ENCODE measurements at regions not wholly inside any gene's neighbourhood (a gene's known extent, or its start where the extent isn't known, plus 50 kb on each side); places are given as distances from the start of the nearest gene placed in this dataset.

DNA sequence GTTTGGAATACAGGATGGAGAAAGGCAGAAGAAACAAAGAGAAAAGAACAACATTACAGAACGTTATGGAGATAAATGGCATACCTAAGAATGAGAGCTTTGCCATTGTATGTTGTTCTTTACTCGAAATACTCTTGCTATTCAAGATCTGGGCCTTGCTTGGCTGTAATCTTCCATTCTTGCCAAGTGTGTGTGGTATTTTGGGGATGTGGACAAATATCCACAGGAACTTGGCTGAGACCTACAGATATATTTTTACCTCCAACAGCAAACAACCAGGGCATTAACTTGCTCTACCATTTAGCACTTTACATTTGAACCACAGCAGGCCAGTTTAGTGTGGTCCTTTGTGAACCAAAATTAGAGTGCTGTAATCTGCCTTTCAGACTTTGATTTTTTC, 76.3 kb downstream of the DKK1 start:
- TF ChIP-seq, protein P1, sequence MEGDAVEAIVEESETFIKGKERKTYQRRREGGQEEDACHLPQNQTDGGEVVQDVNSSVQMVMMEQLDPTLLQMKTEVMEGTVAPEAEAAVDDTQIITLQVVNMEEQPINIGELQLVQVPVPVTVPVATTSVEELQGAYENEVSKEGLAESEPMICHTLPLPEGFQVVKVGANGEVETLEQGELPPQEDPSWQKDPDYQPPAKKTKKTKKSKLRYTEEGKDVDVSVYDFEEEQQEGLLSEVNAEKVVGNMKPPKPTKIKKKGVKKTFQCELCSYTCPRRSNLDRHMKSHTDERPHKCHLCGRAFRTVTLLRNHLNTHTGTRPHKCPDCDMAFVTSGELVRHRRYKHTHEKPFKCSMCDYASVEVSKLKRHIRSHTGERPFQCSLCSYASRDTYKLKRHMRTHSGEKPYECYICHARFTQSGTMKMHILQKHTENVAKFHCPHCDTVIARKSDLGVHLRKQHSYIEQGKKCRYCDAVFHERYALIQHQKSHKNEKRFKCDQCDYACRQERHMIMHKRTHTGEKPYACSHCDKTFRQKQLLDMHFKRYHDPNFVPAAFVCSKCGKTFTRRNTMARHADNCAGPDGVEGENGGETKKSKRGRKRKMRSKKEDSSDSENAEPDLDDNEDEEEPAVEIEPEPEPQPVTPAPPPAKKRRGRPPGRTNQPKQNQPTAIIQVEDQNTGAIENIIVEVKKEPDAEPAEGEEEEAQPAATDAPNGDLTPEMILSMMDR (IDR thresholded peaks at IDR 0.05; ENCODE audit: low read length) = no peak
- no peak for TF ChIP-seq EZH2 (IDR thresholded peaks at IDR 0.05; ENCODE audit: borderline replicate concordance, low read length)
- no peaks in the 10 kb centered on the region for H4K20me1 ChIP-seq (ENCODE audit: insufficient read depth, low read length)
- H3K4me2 ChIP-seq (ENCODE audit: low read length) = no peak overlapping the region

DNA sequence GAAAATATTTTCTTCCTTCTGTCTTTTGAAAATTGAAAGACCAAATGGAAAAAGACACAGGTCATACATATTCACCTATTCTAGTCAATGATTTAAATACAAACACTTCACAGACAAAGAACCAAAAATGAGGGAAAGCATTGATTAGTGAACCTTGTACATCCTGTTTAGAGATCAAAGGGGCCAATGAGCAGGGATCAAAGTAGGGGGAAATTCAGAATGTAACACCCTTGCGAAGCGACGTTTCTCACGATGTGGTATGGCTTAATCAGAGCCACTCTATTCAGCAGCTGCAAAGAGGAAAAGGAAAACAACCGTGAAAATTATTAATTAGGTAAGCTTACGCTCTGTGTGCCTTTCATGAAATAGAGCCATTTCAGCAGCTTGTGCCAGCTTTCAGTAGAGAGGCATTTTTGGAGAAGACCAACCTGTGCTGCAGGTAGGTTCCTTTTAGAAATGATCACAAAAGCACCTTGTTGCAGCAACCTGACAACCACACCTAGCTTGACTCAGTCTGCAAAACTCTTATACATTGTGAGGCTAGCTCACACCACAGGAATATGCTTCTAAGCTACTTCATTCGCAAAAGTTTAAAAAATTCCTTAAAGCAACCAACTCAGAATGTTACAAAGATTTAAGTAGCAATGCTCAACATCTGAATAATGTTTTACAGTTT, 78.0 kb downstream of the DKK1 start:
- no peaks in the 10 kb centered on the region for H3K36me3 ChIP-seq (ENCODE audit: insufficient read depth, low read length)
- no peaks in the 10 kb centered on the region for H3K9me3 ChIP-seq (ENCODE audit: low read length)
- H3K4me1 ChIP-seq (ENCODE audit: insufficient read depth, low read length, severe bottlenecking) = no peaks in the 10 kb centered on the region
- no peaks in the 10 kb centered on the region for H3K9me2 ChIP-seq (ENCODE audit: low read depth, low read length)
- H3K4me2 ChIP-seq (ENCODE audit: low read length) = no peak overlapping the region
- H3K27me3 ChIP-seq (ENCODE audit: insufficient read depth, low read length) = no peaks in the 10 kb centered on the region
- H3F3A ChIP-seq (ENCODE audit: insufficient read depth, low read length) = no peaks in the 10 kb centered on the region
- no peak overlapping the region for H3K4me3 ChIP-seq (ENCODE audit: low read depth, low read length, poor library complexity, severe bottlenecking)
- no peak overlapping the region for H2AFZ ChIP-seq (ENCODE audit: low read length)
- TF ChIP-seq EZH2 (IDR thresholded peaks at IDR 0.05; ENCODE audit: borderline replicate concordance, low read length) = no peak
- TF ChIP-seq, protein P1 (IDR thresholded peaks at IDR 0.05; ENCODE audit: low read length) = no peak
- no peak overlapping the region for H3K9ac ChIP-seq (ENCODE audit: low read length)
- no peaks in the 10 kb centered on the region for H4K20me1 ChIP-seq (ENCODE audit: insufficient read depth, low read length)
- H3K79me2 ChIP-seq (ENCODE audit: insufficient read depth, low read length) = no peaks in the 10 kb centered on the region
- H3K27ac ChIP-seq (ENCODE audit: low read depth, low read length, poor library complexity, severe bottlenecking) = no peak overlapping the region

More for the DNA sequence above, 76.3 kb downstream of the DKK1 start:
- H3K79me2 ChIP-seq (ENCODE audit: insufficient read depth, low read length) = no peaks in the 10 kb centered on the region
- no peaks in the 10 kb centered on the region for H3K27me3 ChIP-seq (ENCODE audit: insufficient read depth, low read length)
- no peaks in the 10 kb centered on the region for H3K36me3 ChIP-seq (ENCODE audit: insufficient read depth, low read length)
- no peak overlapping the region for H3K9ac ChIP-seq (ENCODE audit: low read length)
- no peak overlapping the region for H2AFZ ChIP-seq (ENCODE audit: low read length)
- no peaks in the 10 kb centered on the region for H3K4me1 ChIP-seq (ENCODE audit: insufficient read depth, low read length, severe bottlenecking)
- no peaks in the 10 kb centered on the region for H3K9me2 ChIP-seq (ENCODE audit: low read depth, low read length)
- no peaks in the 10 kb centered on the region for H3K9me3 ChIP-seq (ENCODE audit: low read length)
- H3F3A ChIP-seq (ENCODE audit: insufficient read depth, low read length) = no peaks in the 10 kb centered on the region
- no peak overlapping the region for H3K27ac ChIP-seq (ENCODE audit: low read depth, low read length, poor library complexity, severe bottlenecking)
- no peak overlapping the region for H3K4me3 ChIP-seq (ENCODE audit: low read depth, low read length, poor library complexity, severe bottlenecking)

DNA sequence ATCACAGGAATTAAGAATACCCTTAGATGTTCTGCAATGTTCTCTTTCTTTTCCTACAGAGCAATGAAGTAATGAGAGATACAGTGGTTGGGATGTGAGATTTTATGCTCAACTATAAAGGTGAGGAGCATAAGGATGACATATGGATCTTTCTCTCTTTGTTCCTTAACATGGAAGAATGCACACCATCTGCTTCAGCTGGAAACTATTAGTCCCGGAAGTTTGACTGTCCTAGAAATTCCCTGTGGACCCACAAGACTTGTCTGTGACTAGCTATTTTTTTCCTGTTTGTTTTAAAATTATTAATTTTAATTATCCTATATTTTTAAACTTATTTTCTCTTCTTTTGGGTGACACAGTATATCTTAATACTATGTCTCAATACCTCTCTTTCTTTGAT, 80.2 kb downstream of the DKK1 start:
- Histone ChIP-seq H3K27me3 (ENCODE audit: insufficient read depth, low read length) (no peaks in the 10 kb centered on the region), H3F3A (ENCODE audit: insufficient read depth, low read length) (no peaks in the 10 kb centered on the region), H3K9me2 (ENCODE audit: low read depth, low read length) (no peaks in the 10 kb centered on the region), H3K9ac (ENCODE audit: low read length) (no peak overlapping the region), H4K20me1 (ENCODE audit: insufficient read depth, low read length) (no peaks in the 10 kb centered on the region), H2AFZ (ENCODE audit: low read length) (no peak overlapping the region), H3K9me3 (ENCODE audit: low read length) (no peaks in the 10 kb centered on the region), H3K36me3 (ENCODE audit: insufficient read depth, low read length) (no peaks in the 10 kb centered on the region), H3K79me2 (ENCODE audit: insufficient read depth, low read length) (no peaks in the 10 kb centered on the region), H3K27ac (ENCODE audit: low read depth, low read length, poor library complexity, severe bottlenecking) (no peak overlapping the region), H3K4me1 (ENCODE audit: insufficient read depth, low read length, severe bottlenecking) (no peaks in the 10 kb centered on the region), H3K4me2 (ENCODE audit: low read length) (no peak overlapping the region), H3K4me3 (ENCODE audit: low read depth, low read length, poor library complexity, severe bottlenecking) (no peak overlapping the region)
- TF ChIP-seq, protein P1 (IDR thresholded peaks at IDR 0.05; ENCODE audit: low read length) = no peak
- no peak for TF ChIP-seq EZH2 (IDR thresholded peaks at IDR 0.05; ENCODE audit: borderline replicate concordance, low read length)
